Nephron (organoid): ENCODE measurements at regions not wholly inside any gene's neighbourhood (a gene's known extent, or its start where the extent isn't known, plus 50 kb on each side); places are given as distances from the start of the nearest gene placed in this dataset.

Experiments
- H3K27ac Mint-ChIP-seq, 3 experiments: 2 replicates each; pipeline ENCODE4 v1.8.0; 2020; ENCODE audit warnings: mixed read lengths in 3 of 3, mild to moderate bottlenecking in 2 of 3, moderate library complexity in 1 of 3
- H3K27me3 Mint-ChIP-seq: 2 replicates; pipeline ENCODE4 v1.8.0; 2021; ENCODE audit warnings: low read depth, mild to moderate bottlenecking, moderate library complexity, mixed read lengths
- H3K36me3 Mint-ChIP-seq: 2 replicates; pipeline ENCODE4 v1.8.0; 2020; ENCODE audit warnings: low read depth, mixed read lengths
- H3K4me1 Mint-ChIP-seq: 2 replicates; pipeline ENCODE4 v1.8.0; 2020; ENCODE audit warnings: mixed read lengths
- H3K4me3 Mint-ChIP-seq, 3 experiments: 2 replicates each; pipeline ENCODE4 v1.8.0; 2020; ENCODE audit warnings: mild to moderate bottlenecking in 3 of 3, mixed read lengths in 3 of 3, moderate library complexity in 2 of 3
- H3K9me3 Mint-ChIP-seq: 2 replicates; pipeline ENCODE4 v1.8.0; 2020; ENCODE audit warnings: mixed read lengths
- TF ChIP-seq, protein P1 (sequence below), 3 experiments: fragments of 200-600 bp; sonication (generic); IDR thresholded peaks; one replicate each; pipeline ENCODE4 v1.5.0; 2021; ENCODE audit warnings: antibody characterized with exemption in 3 of 3; ENCODE audit not compliant: unreplicated experiment in 3 of 3

DNA sequence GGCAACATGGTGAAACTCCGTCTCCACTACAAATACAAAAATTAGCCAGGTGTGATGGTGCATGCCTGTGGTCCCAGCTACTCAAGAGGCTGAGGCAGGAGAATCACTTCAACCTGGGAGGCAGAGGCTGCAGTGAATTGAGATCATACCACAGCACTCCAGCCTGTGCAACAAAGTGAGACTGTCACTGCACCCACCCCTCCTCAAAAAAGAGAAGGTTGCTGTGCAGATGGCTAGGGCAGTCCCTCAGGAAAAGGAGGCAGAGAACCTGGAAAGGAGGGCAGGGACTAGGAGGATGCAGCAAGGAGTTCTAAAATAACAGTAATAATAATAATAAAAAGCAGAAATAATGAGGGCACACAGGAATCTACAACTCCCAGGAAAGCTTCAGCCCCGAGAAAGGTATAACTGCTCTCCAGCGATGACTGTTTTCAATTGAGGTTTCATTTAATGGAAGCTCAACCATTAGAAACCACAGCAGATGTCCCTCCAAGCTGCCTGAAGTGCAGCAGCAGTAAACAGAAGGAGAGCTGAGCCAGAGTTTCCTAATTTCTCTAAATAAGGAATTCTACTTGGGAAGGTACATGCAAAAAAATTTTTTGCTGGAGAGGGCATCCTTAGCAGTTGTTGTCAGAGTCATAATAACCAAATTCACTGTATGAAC lies 326.5 kb downstream of the GATA3 start:
- H3K27me3 Mint-ChIP-seq, result peaks cover 8% of the 10 kb centered on the region
- H3K4me1 Mint-ChIP-seq, result no peaks in the 10 kb centered on the region
- no peaks in the 10 kb centered on the region for H3K36me3 Mint-ChIP-seq
- H3K9me3 Mint-ChIP-seq, result peaks cover 3% of the 10 kb centered on the region
- no peak overlapping the region for H3K27ac Mint-ChIP-seq
- TF ChIP-seq, protein P1, sequence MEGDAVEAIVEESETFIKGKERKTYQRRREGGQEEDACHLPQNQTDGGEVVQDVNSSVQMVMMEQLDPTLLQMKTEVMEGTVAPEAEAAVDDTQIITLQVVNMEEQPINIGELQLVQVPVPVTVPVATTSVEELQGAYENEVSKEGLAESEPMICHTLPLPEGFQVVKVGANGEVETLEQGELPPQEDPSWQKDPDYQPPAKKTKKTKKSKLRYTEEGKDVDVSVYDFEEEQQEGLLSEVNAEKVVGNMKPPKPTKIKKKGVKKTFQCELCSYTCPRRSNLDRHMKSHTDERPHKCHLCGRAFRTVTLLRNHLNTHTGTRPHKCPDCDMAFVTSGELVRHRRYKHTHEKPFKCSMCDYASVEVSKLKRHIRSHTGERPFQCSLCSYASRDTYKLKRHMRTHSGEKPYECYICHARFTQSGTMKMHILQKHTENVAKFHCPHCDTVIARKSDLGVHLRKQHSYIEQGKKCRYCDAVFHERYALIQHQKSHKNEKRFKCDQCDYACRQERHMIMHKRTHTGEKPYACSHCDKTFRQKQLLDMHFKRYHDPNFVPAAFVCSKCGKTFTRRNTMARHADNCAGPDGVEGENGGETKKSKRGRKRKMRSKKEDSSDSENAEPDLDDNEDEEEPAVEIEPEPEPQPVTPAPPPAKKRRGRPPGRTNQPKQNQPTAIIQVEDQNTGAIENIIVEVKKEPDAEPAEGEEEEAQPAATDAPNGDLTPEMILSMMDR (IDR thresholded peaks at IDR 0.05; ENCODE audit: unreplicated experiment in 3 of 3), result no peak
- no peak overlapping the region for H3K4me3 Mint-ChIP-seq

DNA sequence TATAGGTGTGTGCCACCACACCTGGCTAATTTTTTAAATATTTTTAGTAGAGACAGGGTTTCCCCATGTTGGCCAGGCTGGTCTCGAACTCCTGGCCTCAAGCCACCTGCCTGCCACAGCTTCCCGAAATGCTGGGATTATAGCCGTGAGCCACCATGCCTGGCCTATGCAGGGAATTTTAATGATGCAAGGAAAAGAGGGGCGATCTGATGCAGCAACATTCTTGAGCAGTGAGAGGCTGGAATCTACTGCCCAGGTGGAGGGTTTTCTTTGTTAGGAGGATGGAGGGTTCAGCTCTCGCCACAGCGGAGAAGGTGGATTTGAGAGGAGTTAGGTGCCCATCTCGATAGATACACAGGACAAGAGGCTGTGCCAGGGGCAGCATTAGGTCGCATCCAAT lies 332.3 kb downstream of the GATA3 start:
- TF ChIP-seq, protein P1 (IDR thresholded peaks at IDR 0.05; ENCODE audit: unreplicated experiment in 3 of 3), result no peak
- H3K9me3 Mint-ChIP-seq, result peaks cover 6% of the 10 kb centered on the region
- H3K4me1 Mint-ChIP-seq, result no peaks in the 10 kb centered on the region
- peaks cover 15% of the 10 kb centered on the region for H3K27me3 Mint-ChIP-seq
- H3K27ac Mint-ChIP-seq, result no peak overlapping the region
- H3K36me3 Mint-ChIP-seq, result no peaks in the 10 kb centered on the region
- no peak overlapping the region for H3K4me3 Mint-ChIP-seq

DNA sequence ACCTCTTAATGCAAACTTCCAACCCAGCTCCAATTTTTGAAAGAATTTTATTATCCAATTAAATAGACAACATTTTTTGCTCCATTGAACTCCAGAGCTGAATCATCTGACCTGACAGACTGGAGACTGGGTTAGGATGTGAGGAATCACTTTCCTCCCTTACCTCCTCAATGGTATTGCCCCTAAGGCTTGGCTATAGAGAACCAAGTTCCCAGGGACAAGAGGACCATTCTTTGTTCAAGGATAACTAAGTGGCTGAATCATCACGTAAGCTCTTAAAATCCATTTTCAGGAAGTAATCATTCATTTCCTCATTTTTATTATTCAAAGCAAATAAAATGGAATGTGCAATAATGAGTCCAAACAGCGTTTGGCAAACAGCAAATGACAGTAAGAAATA lies 335.1 kb downstream of the GATA3 start:
- Mint-ChIP-seq H3K27ac (no peak overlapping the region), H3K36me3 (no peaks in the 10 kb centered on the region), H3K4me1 (no peaks in the 10 kb centered on the region), H3K4me3 (no peak overlapping the region), H3K27me3 (peaks cover 10% of the 10 kb centered on the region), H3K9me3 (peaks cover 6% of the 10 kb centered on the region)
- TF ChIP-seq, protein P1 (IDR thresholded peaks at IDR 0.05; ENCODE audit: unreplicated experiment in 3 of 3), result no peak

DNA sequence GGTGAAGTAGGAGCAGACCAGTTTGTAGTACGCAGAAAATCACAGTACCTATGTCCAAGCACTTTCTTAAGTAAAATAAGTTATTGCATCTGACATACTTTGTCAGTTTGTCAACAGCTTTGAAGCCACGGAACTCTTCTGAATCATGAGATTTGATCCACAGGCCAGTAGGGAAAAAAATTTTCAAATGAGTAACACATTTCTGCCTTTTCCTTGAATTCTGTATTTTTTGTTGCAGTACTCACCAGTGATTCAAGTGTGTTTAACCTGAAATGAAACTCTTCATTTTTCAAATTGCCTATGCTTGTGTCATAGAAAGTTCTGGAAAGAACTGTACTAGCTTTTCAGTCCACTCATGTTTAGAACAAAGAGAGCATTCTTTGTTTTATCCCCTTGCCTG lies 337.7 kb downstream of the GATA3 start:
- no peaks in the 10 kb centered on the region for H3K27me3 Mint-ChIP-seq
- no peaks in the 10 kb centered on the region for H3K36me3 Mint-ChIP-seq
- TF ChIP-seq, protein P1 (IDR thresholded peaks at IDR 0.05; ENCODE audit: unreplicated experiment in 3 of 3), result no peak
- peaks cover 3% of the 10 kb centered on the region for H3K9me3 Mint-ChIP-seq
- no peak overlapping the region for H3K27ac Mint-ChIP-seq
- no peaks in the 10 kb centered on the region for H3K4me1 Mint-ChIP-seq
- H3K4me3 Mint-ChIP-seq, result no peak overlapping the region

DNA sequence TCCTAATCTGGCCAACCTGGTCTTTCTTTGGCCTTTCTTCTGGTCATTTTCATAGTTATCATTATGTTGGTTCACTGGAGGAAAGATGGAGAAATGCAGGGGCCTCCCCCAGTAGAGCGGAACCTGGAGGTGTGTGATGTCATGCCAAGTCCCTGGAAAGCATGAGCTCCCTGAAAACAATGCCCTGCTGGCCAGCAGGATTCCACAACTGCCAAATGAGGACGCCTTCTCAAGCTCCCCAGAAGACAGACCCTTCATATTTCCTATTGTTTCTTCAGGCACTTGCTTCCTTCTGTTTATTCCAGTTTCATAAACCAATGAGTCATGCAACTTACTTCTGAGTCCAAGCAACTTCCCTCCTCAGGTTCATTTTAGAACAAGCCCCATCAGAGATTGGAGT lies 339.0 kb downstream of the GATA3 start:
- Mint-ChIP-seq H3K27me3 (no peaks in the 10 kb centered on the region), H3K36me3 (no peaks in the 10 kb centered on the region), H3K4me3 (no peak overlapping the region), H3K9me3 (peaks cover 3% of the 10 kb centered on the region), H3K4me1 (no peaks in the 10 kb centered on the region), H3K27ac (no peak overlapping the region)
- TF ChIP-seq, protein P1 (IDR thresholded peaks at IDR 0.05; ENCODE audit: unreplicated experiment in 3 of 3), result no peak

DNA sequence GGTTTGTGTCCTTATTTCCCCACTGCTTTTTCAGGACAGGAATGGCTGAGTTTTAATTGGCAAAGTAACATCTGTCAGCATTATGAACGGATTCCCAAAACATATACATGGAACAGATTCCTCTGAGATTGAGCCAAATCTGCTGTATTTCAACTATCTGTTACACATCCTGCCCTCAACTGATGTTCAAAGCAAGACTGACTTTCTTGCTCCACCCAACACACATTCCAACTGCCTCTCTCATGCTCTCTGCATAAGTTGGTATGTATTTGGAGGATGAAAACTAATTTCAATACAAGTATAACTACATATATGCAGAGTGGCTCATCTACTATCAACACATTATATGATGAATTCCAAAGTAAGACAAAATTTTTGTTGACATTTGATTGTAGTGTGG lies 342.2 kb downstream of the GATA3 start:
- TF ChIP-seq, protein P1 (IDR thresholded peaks at IDR 0.05; ENCODE audit: unreplicated experiment in 3 of 3), result no peak
- Mint-ChIP-seq H3K4me3 (no peak overlapping the region), H3K4me1 (no peaks in the 10 kb centered on the region), H3K9me3 (no peaks in the 10 kb centered on the region), H3K36me3 (no peaks in the 10 kb centered on the region), H3K27ac (no peak overlapping the region), H3K27me3 (peaks cover 14% of the 10 kb centered on the region)
